SU-DHL-6 (cell line): ENCODE measurements at regions not wholly inside any gene's neighbourhood (a gene's known extent, or its start where the extent isn't known, plus 50 kb on each side); places are given as distances from the start of the nearest gene placed in this dataset.

Experiments used
- EZH2phosphoT487 ChIP-seq: fragments of 200-600 bp; sonication (generic), shearing (Covaris generic); conservative IDR thresholded peaks from 2 replicates; pipeline ENCODE4 v1.6.1; 2018; ENCODE audit warnings: mild to moderate bottlenecking, antibody characterized with exemption, low read length, moderate library complexity, mixed read lengths
- TF ChIP-seq, protein P1 (sequence below): fragments of 200-600 bp; sonication (generic); IDR thresholded peaks from one replicate; pipeline ENCODE4 v1.5.1; 2017; ENCODE audit warnings: antibody characterized with exemption, mild to moderate bottlenecking, low read length, moderate library complexity; ENCODE audit not compliant: insufficient read depth, poor library complexity, severe bottlenecking

GRCh38 chr2:223701761-223702160, 99.6 kb upstream of the SCG2 start:
- TF ChIP-seq EZH2phosphoT487 = no peak
- TF ChIP-seq, protein P1, sequence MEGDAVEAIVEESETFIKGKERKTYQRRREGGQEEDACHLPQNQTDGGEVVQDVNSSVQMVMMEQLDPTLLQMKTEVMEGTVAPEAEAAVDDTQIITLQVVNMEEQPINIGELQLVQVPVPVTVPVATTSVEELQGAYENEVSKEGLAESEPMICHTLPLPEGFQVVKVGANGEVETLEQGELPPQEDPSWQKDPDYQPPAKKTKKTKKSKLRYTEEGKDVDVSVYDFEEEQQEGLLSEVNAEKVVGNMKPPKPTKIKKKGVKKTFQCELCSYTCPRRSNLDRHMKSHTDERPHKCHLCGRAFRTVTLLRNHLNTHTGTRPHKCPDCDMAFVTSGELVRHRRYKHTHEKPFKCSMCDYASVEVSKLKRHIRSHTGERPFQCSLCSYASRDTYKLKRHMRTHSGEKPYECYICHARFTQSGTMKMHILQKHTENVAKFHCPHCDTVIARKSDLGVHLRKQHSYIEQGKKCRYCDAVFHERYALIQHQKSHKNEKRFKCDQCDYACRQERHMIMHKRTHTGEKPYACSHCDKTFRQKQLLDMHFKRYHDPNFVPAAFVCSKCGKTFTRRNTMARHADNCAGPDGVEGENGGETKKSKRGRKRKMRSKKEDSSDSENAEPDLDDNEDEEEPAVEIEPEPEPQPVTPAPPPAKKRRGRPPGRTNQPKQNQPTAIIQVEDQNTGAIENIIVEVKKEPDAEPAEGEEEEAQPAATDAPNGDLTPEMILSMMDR = no peak
